ENCODE measurements at regions not wholly inside any gene's neighbourhood (a gene's known extent, or its start where the extent isn't known, plus 50 kb on each side); places are given as distances from the start of the nearest gene placed in this dataset.
"Not testable (repeated sequence)": the region's sequence is repeated elsewhere in the genome, so short reads cannot be mapped to it uniquely, and the experiment has no call there.

- DNase-seq, result peak; percentile 2
Observed at GRCh38 chr13:53408847-53409568, 380.4 kb downstream of the OLFM4 start.

DNA sequence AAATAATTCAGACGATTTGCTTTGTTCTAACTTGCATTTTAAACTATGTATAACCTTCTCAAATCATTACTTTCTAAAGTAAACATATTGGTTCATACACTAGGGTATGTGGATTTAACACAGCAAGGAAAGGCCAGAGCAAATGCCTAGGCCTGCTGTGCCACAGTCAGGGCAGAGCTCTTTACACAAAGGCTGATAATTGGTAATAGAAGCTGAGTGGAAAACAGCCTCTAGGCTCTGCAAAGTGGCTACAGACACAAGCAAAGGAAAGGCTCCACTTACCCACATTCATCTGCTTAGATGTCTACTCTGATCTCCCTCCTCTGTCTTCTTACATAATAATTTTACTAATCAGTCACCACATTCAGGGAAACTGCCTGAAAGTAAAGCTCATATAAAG lies 382.9 kb downstream of the OLFM4 start:
- DNase-seq, result no peak

DNA sequence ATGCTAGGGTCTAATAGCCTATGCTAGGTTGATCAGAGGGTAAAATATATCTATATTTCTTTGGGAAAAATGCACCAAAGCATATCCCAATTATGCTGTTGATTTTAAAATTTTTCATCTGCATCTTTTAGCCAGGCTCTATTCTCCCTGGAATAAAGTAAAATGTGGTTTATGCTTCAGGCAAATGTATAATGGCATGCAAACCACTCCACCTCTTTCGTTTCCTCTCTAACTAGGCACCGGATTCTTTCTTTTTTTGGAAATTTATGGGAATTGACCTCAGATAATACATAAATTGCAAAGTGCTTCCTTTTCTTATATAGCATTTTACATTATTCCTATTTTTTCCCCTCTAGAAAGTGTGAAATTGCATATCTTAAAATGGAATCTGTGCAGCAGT lies 386.5 kb downstream of the OLFM4 start:
- DNase-seq, result no peak

- no peak for DNase-seq
Observed at GRCh38 chr13:53417601-53418000, 389.0 kb downstream of the OLFM4 start.

- DNase-seq, result no peak
Observed at GRCh38 chr13:53422415-53422814, 393.8 kb downstream of the OLFM4 start.

DNA sequence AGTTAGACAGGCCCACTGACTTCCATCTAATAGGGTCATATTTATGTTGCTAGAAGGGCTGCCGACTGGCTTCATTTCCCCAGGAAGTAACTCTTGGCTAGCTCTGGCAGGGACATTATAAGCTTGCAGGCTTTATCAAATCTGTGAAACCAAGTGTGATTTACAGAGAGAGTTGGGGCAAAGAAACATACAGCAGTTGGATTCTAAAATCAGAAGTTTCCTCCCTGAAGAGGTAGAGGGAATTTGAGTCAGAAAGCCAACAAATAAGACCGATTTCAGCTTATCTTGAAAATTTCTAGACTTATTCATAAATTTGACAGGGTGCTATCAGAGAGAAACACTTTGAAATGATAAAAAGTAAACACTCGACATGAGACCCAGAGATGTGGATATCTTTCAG lies 407.8 kb downstream of the OLFM4 start:
- no peak for DNase-seq

DNA sequence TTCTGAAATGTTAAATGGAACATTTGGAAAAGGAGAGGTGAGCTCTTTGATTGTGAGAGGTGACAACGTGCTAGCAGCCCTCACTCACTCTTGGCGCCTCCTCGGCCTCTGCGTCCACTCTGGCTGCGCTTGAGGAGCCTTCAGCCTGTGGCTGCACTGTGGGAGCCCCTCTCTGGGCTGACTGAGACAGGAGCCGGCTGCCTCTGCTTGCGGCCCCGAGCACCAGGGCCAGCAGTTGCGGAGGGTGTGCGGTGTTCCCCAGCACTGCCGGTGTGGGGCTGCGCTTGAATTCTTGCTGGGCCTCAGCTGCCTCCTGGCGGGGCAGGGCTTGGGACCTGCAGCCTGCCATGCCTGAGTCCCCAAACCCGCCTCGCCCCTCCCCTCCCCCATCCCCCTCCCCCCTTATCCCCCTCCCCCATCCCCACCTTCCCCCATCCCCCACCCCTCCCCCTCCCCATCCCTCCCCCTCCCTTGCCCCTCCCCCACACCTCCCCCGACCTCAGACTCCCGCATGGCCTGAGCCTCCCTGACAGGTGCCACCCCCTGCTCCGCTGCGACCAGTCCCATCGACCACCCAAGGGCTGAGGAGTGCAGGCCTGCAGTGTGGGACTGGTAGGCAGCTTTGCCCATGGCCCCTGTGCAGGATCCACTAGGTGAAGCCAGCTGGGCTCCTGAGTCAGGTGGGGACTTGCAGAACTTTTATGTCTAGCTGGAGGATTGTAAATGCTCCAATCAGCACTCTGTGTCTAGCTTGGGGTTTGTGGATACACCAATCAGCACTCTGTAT lies 411.0 kb downstream of the OLFM4 start:
- DNase-seq, result no peak

DNA sequence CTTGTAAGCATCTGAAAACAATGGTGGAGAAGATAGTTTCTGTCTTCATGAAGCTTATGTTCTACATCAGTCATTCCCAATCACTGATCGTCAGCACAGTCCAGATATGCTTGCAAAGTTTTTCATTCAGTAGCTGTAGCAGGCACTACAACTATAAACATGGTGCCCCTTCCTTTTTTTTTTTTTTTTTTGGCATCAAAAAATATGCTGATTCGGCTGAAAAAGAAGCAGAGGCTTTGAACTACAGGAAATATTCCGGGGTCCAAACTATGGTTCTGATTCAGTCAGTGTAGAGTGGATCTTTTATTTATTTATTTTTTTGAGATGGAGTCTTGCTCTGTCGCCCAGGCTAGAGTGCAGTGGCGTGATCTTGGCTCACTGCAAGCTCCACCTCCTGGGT lies 414.4 kb downstream of the OLFM4 start:
- DNase-seq, result no peak

DNA sequence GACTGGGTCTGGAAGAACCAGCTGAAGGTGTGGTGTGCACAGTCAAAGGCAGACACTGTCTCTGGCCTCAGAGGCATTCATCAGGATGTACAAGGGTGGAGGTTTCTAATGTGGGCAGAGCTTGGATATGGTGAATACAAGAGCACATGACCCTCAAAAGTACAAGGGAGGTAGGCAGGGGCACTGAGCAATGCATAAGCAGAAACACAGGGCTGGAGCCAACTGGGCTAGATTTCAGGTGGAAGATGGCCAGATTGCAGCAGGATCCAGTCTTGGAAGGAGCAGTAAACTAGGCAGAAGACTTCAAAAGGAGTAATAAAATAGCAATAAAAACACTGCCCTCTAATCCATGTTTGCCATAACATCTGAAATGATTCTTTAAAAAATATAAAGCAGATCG lies 417.1 kb downstream of the OLFM4 start:
- no peak for DNase-seq

- no peak for DNase-seq
Observed at GRCh38 chr13:53447456-53447855, 418.8 kb downstream of the OLFM4 start.

DNA sequence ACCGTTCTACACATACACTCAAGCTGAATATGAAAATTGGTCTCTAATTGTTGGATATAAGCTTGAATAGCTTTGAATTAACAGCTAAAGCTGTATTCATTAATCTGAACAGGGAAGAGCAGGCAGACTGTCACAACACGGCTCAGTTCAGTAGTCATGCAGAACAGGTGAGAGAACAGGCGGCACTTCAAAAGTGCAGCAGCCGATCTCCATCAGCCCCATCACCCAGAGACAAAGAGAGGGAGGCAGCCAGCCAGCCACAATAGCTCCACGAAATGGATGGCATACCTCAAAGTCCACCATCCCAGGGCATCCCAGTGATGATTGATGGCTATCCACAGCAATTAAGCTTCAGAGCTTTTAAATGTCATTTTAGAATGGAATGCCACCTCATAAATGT lies 419.2 kb downstream of the OLFM4 start:
- DNase-seq, result no peak

- DNase-seq, result not testable (repeated sequence)
Observed at GRCh38 chr13:53452263-53452808, 423.7 kb downstream of the OLFM4 start.

- DNase-seq, result no peak
Observed at GRCh38 chr13:53460796-53461195, 432.2 kb downstream of the OLFM4 start.

DNA sequence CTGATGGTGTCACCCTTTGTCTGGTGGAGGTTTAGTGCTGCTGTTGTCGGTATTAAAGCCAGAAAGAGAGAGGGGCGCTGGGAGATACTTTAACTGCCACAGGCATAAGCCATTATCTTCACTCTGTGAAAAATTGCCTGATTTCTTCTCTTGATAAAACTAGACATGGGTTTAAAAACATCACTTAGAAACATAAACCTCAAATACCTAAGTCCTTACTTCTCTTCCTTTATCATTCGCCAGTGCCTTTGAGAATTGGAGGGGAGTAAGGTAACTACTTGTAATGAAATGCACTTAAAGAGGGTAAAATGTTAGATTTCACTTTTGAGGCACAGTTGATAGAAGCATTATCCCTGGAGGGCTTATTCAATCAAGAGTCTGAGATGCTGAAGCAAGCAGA lies 434.5 kb downstream of the OLFM4 start:
- DNase-seq, result no peak

DNA sequence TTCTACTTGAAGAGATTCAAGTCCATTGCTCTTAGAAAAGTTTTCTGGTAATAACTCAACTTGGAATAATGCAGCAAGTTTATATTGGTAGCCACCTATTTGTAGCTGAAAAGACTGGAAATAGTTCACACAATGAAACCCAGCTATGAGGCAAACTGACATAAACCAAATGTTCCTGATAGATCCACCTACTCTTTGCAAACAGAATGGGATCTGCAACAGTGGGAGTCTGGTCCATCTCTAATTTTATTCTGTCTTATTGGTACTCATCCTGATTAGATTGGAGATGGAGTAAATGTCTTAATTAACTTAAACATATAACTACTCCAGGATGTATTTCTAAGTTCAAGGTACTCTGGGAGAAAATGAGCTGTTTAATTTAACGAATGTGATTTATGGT lies 438.0 kb downstream of the OLFM4 start:
- DNase-seq, result no peak

GRCh38 chr13:53473397-53473796 lies 444.8 kb downstream of the OLFM4 start:
- DNase-seq, result no peak

DNA sequence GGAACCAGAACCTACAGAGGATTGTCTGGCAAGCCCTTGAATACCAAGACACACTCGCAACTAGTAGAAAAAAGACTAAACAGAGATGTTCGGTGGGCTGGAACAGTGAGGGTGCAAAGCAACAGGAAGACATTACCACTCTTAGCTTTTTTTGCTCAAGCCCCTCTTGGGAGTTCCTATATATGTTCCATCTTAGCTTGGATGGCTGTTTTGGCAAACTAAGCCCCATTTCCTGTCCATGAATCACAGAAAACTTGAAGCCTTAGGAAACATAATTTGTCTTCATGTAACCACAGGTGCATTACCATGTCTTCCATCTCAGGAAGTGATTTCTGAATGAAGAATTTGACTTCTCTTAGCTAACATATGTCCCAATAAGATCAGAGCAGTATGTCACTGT lies 446.3 kb downstream of the OLFM4 start:
- DNase-seq, result no peak

DNA sequence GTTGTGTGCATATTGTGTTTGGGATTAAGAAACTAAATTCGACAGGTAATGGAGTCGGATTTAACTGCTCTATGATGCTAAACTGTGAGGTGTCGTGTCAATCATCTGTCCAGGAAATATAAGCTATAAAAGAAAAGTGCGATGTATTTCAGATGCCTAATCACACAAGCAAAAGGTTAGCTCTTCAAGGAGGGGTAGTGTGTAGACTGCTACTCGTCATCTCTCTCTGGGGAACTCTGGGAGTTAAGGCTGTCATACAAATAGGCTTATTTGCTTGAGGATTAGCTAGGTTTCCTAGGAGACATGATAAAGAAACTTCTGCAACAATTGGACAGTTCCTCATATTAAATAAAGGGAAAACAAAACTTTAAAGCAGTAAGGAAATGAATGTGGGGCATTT lies 462.1 kb downstream of the OLFM4 start:
- no peak for DNase-seq

DNA sequence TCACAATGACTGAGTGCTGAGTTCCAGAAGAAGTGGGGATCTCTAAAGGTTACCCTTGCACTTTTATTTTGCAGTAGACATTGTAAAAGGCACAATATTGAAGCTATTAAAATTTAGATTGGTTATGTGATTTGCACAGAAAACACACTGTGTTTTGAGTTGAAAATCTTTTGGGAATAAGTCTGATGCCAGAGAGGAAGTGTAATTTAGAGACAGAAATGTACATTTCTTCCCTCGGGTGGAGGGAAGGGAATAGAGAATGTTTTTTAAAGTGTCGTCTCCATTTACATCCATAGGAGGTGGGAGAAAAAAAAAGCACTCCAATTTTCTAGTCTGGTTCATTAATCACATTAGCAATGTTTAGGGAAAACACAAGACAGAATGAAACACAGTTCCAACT lies 465.8 kb downstream of the OLFM4 start:
- no peak for DNase-seq

DNA sequence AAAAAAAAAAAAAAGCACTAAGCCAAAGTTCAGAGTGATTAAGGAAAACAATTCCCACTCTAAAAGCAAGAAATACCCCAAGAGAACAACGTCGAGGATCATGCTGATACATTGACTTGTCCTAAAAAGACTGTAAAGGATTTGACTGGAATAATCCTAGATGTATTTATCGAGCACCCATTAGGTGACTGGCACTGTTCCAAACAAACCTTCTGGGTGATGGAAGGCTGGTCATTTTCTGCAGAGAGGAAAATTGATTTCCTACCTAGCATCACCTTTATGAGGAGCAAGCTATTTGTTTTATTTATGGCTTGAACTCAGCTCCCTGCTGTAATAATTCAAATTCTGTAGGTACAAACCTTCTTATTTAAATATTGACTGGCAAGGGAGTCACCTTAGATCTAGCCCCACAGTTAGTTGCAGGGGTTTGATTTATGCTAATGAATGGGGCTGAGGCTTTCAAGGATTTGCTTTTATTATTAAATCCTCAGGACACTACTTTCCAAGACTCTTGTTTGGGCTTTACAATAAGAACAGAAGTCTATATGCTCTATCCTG lies 471.0 kb downstream of the OLFM4 start:
- no peak for DNase-seq

- DNase-seq, result no peak
Observed at GRCh38 chr13:53501387-53501786, 472.8 kb downstream of the OLFM4 start.

DNA sequence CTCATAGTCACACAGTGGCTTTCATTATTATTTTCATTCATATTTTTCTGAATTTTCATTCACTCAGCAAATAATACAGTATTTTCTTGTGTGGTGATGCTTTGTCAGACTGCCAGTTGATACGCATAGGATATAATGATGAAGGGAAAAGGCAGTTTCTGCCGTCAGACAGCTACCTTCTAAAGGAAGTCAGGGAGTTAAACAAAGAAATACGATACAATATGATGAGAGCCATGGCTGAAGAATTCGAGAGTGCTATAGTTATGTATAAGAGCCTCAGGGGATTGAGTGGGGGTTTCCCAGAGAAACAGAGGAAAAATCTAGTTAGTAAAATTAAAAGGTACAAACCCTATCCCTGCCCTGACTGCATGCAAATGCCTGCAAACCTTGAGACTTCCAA lies 479.1 kb downstream of the OLFM4 start:
- no peak for DNase-seq

- DNase-seq, result no peak
Observed at GRCh38 chr13:53512635-53513034, 484.0 kb downstream of the OLFM4 start.

- no peak for DNase-seq
Observed at GRCh38 chr13:53513226-53513625, 484.6 kb downstream of the OLFM4 start.

All from activated gamma-delta T cell (primary cell).